KMS-11 (cell line): ENCODE measurements at regions not wholly inside any gene's neighbourhood (a gene's known extent, or its start where the extent isn't known, plus 50 kb on each side); places are given as distances from the start of the nearest gene placed in this dataset.

Experiments used
- H2AFZ ChIP-seq: fragments of 200-600 bp; sonication (generic); 2 replicates; pipeline ENCODE4 v1.6.1; 2016; ENCODE audit warnings: antibody characterized with exemption, mixed run types, low read depth
- H3K27ac ChIP-seq: fragments of 200-600 bp; sonication (generic); 2 replicates; pipeline ENCODE4 v1.6.1; 2016; ENCODE audit warnings: mild to moderate bottlenecking, mixed run types
- H3K27me3 ChIP-seq: fragments of 200-600 bp; sonication (generic); 2 replicates; pipeline ENCODE4 v1.6.1; 2017; ENCODE audit warnings: mild to moderate bottlenecking, low read depth, mixed run types, moderate library complexity; ENCODE audit not compliant: insufficient read depth
- H3K36me3 ChIP-seq: fragments of 200-600 bp; sonication (generic); 2 replicates; pipeline ENCODE4 v1.6.1; 2017; ENCODE audit warnings: mild to moderate bottlenecking, mixed run types; ENCODE audit not compliant: insufficient read depth
- H3K4me1 ChIP-seq: fragments of 200-600 bp; sonication (generic); 2 replicates; pipeline ENCODE4 v1.6.1; 2016; ENCODE audit warnings: mild to moderate bottlenecking, low read depth, mixed run types; ENCODE audit not compliant: poor library complexity, severe bottlenecking
- H3K4me2 ChIP-seq: fragments of 200-600 bp; sonication (generic); 2 replicates; pipeline ENCODE4 v1.7.0; 2016; ENCODE audit warnings: mild to moderate bottlenecking, mixed run types
- H3K4me3 ChIP-seq: fragments of 200-600 bp; sonication (generic); IDR thresholded peaks from 2 replicates; pipeline ENCODE4 v1.6.1; 2017; ENCODE audit warnings: low read depth, low read length, mixed read lengths; ENCODE audit not compliant: insufficient read depth
- H3K79me2 ChIP-seq: fragments of 200-600 bp; sonication (generic); 2 replicates; pipeline ENCODE4 v1.6.1; 2016; ENCODE audit warnings: low read depth, mixed run types; ENCODE audit not compliant: insufficient read depth
- H3K9ac ChIP-seq: fragments of 200-600 bp; sonication (generic); 2 replicates; pipeline ENCODE4 v1.6.1; 2016; ENCODE audit warnings: mild to moderate bottlenecking, mixed run types
- H4K20me1 ChIP-seq: fragments of 200-600 bp; sonication (generic); 2 replicates; pipeline ENCODE4 v1.6.1; 2016; ENCODE audit warnings: mild to moderate bottlenecking, mixed run types; ENCODE audit not compliant: insufficient read depth
- TF ChIP-seq, protein P1 (sequence below): fragments of 200-600 bp; sonication (generic); conservative IDR thresholded peaks from 2 replicates; pipeline ENCODE4 v1.6.1; 2017; ENCODE audit warnings: low read depth, mild to moderate bottlenecking, antibody characterized with exemption, low read length, moderate library complexity, mixed read lengths

GRCh38 chr11:15453211-15453765 is 338.6 kb downstream of the INSC start:
- no peaks in the 10 kb centered on the region for H3K27me3 ChIP-seq
- no peak overlapping the region for H2AFZ ChIP-seq
- no peak overlapping the region for H3K4me3 ChIP-seq
- no peaks in the 10 kb centered on the region for H4K20me1 ChIP-seq
- no peak overlapping the region for H3K27ac ChIP-seq
- H3K4me1 ChIP-seq, result no peaks in the 10 kb centered on the region
- H3K79me2 ChIP-seq, result no peaks in the 10 kb centered on the region
- no peak overlapping the region for H3K4me2 ChIP-seq
- H3K9ac ChIP-seq, result no peak overlapping the region
- no peaks in the 10 kb centered on the region for H3K36me3 ChIP-seq
- TF ChIP-seq, protein P1, sequence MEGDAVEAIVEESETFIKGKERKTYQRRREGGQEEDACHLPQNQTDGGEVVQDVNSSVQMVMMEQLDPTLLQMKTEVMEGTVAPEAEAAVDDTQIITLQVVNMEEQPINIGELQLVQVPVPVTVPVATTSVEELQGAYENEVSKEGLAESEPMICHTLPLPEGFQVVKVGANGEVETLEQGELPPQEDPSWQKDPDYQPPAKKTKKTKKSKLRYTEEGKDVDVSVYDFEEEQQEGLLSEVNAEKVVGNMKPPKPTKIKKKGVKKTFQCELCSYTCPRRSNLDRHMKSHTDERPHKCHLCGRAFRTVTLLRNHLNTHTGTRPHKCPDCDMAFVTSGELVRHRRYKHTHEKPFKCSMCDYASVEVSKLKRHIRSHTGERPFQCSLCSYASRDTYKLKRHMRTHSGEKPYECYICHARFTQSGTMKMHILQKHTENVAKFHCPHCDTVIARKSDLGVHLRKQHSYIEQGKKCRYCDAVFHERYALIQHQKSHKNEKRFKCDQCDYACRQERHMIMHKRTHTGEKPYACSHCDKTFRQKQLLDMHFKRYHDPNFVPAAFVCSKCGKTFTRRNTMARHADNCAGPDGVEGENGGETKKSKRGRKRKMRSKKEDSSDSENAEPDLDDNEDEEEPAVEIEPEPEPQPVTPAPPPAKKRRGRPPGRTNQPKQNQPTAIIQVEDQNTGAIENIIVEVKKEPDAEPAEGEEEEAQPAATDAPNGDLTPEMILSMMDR, result no peak

- Histone ChIP-seq H3K27me3 (no peaks in the 10 kb centered on the region), H4K20me1 (no peaks in the 10 kb centered on the region), H3K9ac (no peak overlapping the region), H3K36me3 (no peaks in the 10 kb centered on the region), H3K79me2 (no peaks in the 10 kb centered on the region), H2AFZ (no peak overlapping the region), H3K4me2 (no peak overlapping the region), H3K4me3 (no peak overlapping the region), H3K4me1 (peaks cover 16% of the 10 kb centered on the region), H3K27ac (no peak overlapping the region)
- TF ChIP-seq, protein P1, result no peak
These were observed 353.7 kb downstream of the INSC start for GRCh38 chr11:15468466-15468865.

GRCh38 chr11:15471048-15471894 is 356.5 kb downstream of the INSC start:
- Histone ChIP-seq H3K9ac (no peak overlapping the region), H3K79me2 (no peaks in the 10 kb centered on the region), H2AFZ (no peak overlapping the region), H3K4me3 (no peak overlapping the region), H4K20me1 (no peaks in the 10 kb centered on the region), H3K4me1 (peaks cover 38% of the 10 kb centered on the region), H3K4me2 (no peak overlapping the region), H3K36me3 (no peaks in the 10 kb centered on the region), H3K27me3 (no peaks in the 10 kb centered on the region), H3K27ac (no peak overlapping the region)
- TF ChIP-seq, protein P1, result no peak

DNA sequence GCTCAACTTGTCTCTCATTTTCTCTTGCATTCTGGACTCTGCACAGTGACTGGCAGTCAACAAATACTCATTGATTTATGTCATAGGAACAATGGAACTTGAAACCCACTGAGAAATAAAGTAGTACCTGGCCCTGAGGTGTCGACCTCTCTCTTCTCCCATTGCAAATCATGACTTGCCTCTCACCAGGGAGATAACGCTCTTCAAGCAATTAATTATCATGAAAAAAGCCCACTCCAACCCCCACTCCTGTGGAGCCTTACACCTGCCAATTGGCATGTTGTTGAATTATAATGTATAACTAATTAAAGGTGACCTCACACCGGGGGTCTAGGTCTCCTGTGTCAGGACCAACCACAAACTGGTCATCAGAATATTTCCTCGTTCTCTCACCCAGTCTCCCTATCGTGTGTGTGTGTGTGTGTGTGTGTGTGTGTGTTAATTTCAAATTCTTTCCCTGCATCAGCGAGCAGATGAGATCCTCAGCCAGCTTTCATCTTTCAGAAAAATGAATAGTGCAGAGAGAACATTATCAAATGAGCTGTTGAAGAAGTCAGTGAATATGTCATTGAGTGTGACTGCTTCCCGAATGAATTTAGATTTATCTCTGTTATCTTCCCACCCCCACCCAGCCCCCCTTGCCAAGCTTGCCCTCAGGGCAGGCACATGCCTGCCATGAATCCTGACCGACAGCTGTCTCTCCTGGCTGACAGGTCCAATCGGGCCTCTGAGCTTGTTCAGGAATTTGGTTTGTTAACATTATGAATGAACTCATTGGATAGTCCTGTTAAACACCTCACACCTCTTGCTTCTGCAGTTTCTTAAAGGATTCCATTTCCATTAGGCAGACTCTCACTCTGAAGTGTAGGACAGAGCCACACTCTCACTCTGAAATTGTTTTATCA is 357.4 kb downstream of the INSC start:
- no peak overlapping the region for H3K4me3 ChIP-seq
- TF ChIP-seq, protein P1, result no peak
- H3K4me2 ChIP-seq, result no peak overlapping the region
- no peaks in the 10 kb centered on the region for H3K27me3 ChIP-seq
- H3K4me1 ChIP-seq, result peaks cover 38% of the 10 kb centered on the region
- no peak overlapping the region for H3K9ac ChIP-seq
- no peak overlapping the region for H2AFZ ChIP-seq
- no peaks in the 10 kb centered on the region for H4K20me1 ChIP-seq
- H3K27ac ChIP-seq, result no peak overlapping the region
- no peaks in the 10 kb centered on the region for H3K36me3 ChIP-seq
- no peaks in the 10 kb centered on the region for H3K79me2 ChIP-seq
